Neuronal stem cell (in vitro differentiated cells): ENCODE measurements at regions not wholly inside any gene's neighbourhood (a gene's known extent, or its start where the extent isn't known, plus 50 kb on each side); places are given as distances from the start of the nearest gene placed in this dataset.

ENCODE experiments used
- DNase-seq: peaks from one replicate; pipeline ENCODE4 v3.0.0-alpha.2; 2013; ENCODE audit warnings: low spot score
- H2AFZ ChIP-seq: one replicate; pipeline ENCODE4 v1.6.1; 2013; ENCODE audit warnings: mild to moderate bottlenecking, low read length, inconsistent platforms
- H2AK5ac ChIP-seq: 2 replicates; pipeline ENCODE4 v1.6.1; 2013; ENCODE audit warnings: low read depth, mild to moderate bottlenecking, inconsistent platforms, low read length, moderate library complexity, mixed read lengths
- H2BK120ac ChIP-seq: 2 replicates; pipeline ENCODE4 v1.6.1; 2013; ENCODE audit warnings: low read depth, mild to moderate bottlenecking, inconsistent platforms, low read length, moderate library complexity, mixed read lengths
- H2BK12ac ChIP-seq: one replicate; pipeline ENCODE4 v1.6.1; 2013; ENCODE audit warnings: low read length, inconsistent platforms
- H2BK15ac ChIP-seq: 2 replicates; pipeline ENCODE4 v1.6.1; 2013; ENCODE audit warnings: mild to moderate bottlenecking, low read length, inconsistent platforms, mixed read lengths
- H2BK5ac ChIP-seq: one replicate; pipeline ENCODE4 v1.6.1; 2013; ENCODE audit warnings: inconsistent platforms, mild to moderate bottlenecking, low read length, moderate library complexity
- H3K14ac ChIP-seq: one replicate; pipeline ENCODE4 v1.6.1; 2013; ENCODE audit warnings: low read length, inconsistent platforms
- H3K18ac ChIP-seq: 2 replicates; pipeline ENCODE4 v1.6.1; 2013; ENCODE audit warnings: low read length, inconsistent platforms
- H3K23ac ChIP-seq: 2 replicates; pipeline ENCODE4 v1.6.1; 2013; ENCODE audit warnings: low read depth, mild to moderate bottlenecking, mixed read lengths, low read length, inconsistent platforms; ENCODE audit not compliant: poor library complexity
- H3K27ac ChIP-seq: replicated peaks from 3 replicates; pipeline ENCODE4 v1.5.1; 2013; ENCODE audit warnings: low read length, inconsistent platforms
- H3K27me3 ChIP-seq, 3 experiments: 2 replicates each; pipeline ENCODE4 v1.6.1; 2013; ENCODE audit warnings: low read length in 3 of 3, mild to moderate bottlenecking in 2 of 3, inconsistent platforms in 1 of 3, low read depth in 1 of 3, mixed read lengths in 1 of 3, moderate library complexity in 1 of 3; ENCODE audit not compliant: control insufficient read depth in 3 of 3, insufficient read depth in 3 of 3
- H3K36me3 ChIP-seq, 2 donors: replicated peaks in 1 of 2; 2 replicates each; pipeline ENCODE4 v1.6.1; 2013; ENCODE audit warnings: low read length in 2 of 2; ENCODE audit not compliant: control insufficient read depth in 2 of 2, insufficient read depth in 2 of 2
- H3K4ac ChIP-seq: 2 replicates; pipeline ENCODE4 v1.6.1; 2013; ENCODE audit warnings: inconsistent platforms, mild to moderate bottlenecking, low read length, moderate library complexity
- H3K4me1 ChIP-seq, 2 donors: 1 replicate in 1 of 2; 2 replicates in 1 of 2; pipeline ENCODE4 v1.6.1; 2013; ENCODE audit warnings: low read length in 2 of 2, low read depth in 1 of 2; ENCODE audit not compliant: control insufficient read depth in 2 of 2, insufficient read depth in 1 of 2
- H3K4me2 ChIP-seq: one replicate; pipeline ENCODE4 v1.6.1; 2013; ENCODE audit warnings: mild to moderate bottlenecking, low read length, inconsistent platforms; ENCODE audit not compliant: insufficient read depth, poor library complexity, severe bottlenecking
- H3K4me3 ChIP-seq, 2 donors: 2 replicates each; pipeline ENCODE4 v1.5.1; 2013; ENCODE audit warnings: low read length in 2 of 2, mild to moderate bottlenecking in 2 of 2, inconsistent platforms in 1 of 2, moderate library complexity in 1 of 2
- H3K79me1 ChIP-seq: one replicate; pipeline ENCODE4 v1.6.1; 2013; ENCODE audit warnings: low read depth, mild to moderate bottlenecking, inconsistent platforms, low read length, moderate library complexity
- H3K9ac ChIP-seq: one replicate; pipeline ENCODE4 v1.6.1; 2013; ENCODE audit warnings: mild to moderate bottlenecking, low read depth, low read length, inconsistent platforms; ENCODE audit not compliant: poor library complexity
- H3K9me3 ChIP-seq, 2 donors: replicated peaks in 1 of 2; 2 replicates each; pipeline versions ENCODE3 to v1.6.1; 2013; ENCODE audit warnings: low read length in 2 of 2, mild to moderate bottlenecking in 2 of 2, inconsistent platforms in 1 of 2, low read depth in 1 of 2, mixed read lengths in 1 of 2, moderate library complexity in 1 of 2; ENCODE audit not compliant: control insufficient read depth in 2 of 2, insufficient read depth in 1 of 2
- H4K8ac ChIP-seq: one replicate; pipeline ENCODE4 v1.6.1; 2013; ENCODE audit warnings: low read depth, mild to moderate bottlenecking, inconsistent platforms, low read length, moderate library complexity
- H4K91ac ChIP-seq: one replicate; pipeline ENCODE4 v1.6.1; 2013; ENCODE audit warnings: low read length, low read depth, mild to moderate bottlenecking, inconsistent platforms; ENCODE audit not compliant: poor library complexity
- WGBS, 2 donors: extraction: QIAGEN DNeasy Blood & Tissue Kit; methylation state at CpG; one replicate each; pipeline ENCODE4 v1.1.7; 2013; ENCODE audit warnings: missing lambda C conversion rate in 2 of 2, mixed read lengths in 1 of 2; ENCODE audit not compliant: insufficient read length in 2 of 2, insufficient replicate concordance in 1 of 2; ENCODE audit errors: extremely low coverage in 2 of 2; 5-methylcytosine and 5-hydroxymethylcytosine counted together

- Histone ChIP-seq H3K79me1 (no peaks in the 10 kb centered on the region), H3K4me3 (no peak overlapping the region), H4K8ac (no peak overlapping the region), H2BK5ac (no peak overlapping the region), H3K9ac (no peak overlapping the region), H2BK12ac (no peak overlapping the region), H3K36me3 (no peaks in the 10 kb centered on the region), H2AFZ (no peak overlapping the region), H2BK15ac (peak overlapping the region; percentile 44), H2AK5ac (peak overlapping the region; percentile 40), H3K4me1 (peaks cover 0 to 27% of the 10 kb centered on the region in 2 donors), H3K27me3 (no peaks in the 10 kb centered on the region), H3K14ac (no peak overlapping the region), H3K4me2 (no peak overlapping the region), H4K91ac (no peak overlapping the region), H3K27ac (no peak overlapping the region), H3K23ac (no peak overlapping the region), H2BK120ac (no peak overlapping the region), H3K4ac (no peak overlapping the region), H3K18ac (peak overlapping the region; percentile 22), H3K9me3 (no peaks in the 10 kb centered on the region)
- no CpG with 5 or more reads among the region's 9 CpGs for WGBS, 2 donors
- DNase-seq: no peak
Measured at GRCh38 chr2:15806801-15807417, 133.4 kb upstream of the MYCN start.

- no peak for DNase-seq
- Histone ChIP-seq H3K4ac (no peak overlapping the region), H2BK15ac (no peak overlapping the region), H2BK5ac (no peak overlapping the region), H3K23ac (no peak overlapping the region), H2BK12ac (no peak overlapping the region), H3K27ac (no peak overlapping the region), H4K91ac (no peak overlapping the region), H3K36me3 (no peaks in the 10 kb centered on the region), H3K9ac (no peak overlapping the region), H4K8ac (no peak overlapping the region), H3K27me3 (no peaks in the 10 kb centered on the region), H3K79me1 (no peaks in the 10 kb centered on the region), H2AK5ac (no peak overlapping the region), H3K4me3 (no peak overlapping the region), H3K14ac (no peak overlapping the region), H2BK120ac (no peak overlapping the region), H3K4me2 (no peak overlapping the region), H3K4me1 (peaks cover 0 to 30% of the 10 kb centered on the region in 2 donors), H3K18ac (no peak overlapping the region), H3K9me3 (no peaks in the 10 kb centered on the region), H2AFZ (no peak overlapping the region)
- WGBS, 2 donors: no CpG with 5 or more reads among the region's 18 CpGs
Measured at GRCh38 chr2:15807418-15808203, 132.7 kb upstream of the MYCN start.

- DNase-seq: no peak
- H3K4me2 ChIP-seq: no peak overlapping the region
- no peak overlapping the region for H2AFZ ChIP-seq
- H3K36me3 ChIP-seq: no peaks in the 10 kb centered on the region
- no peak overlapping the region for H2BK15ac ChIP-seq
- H4K8ac ChIP-seq: no peak overlapping the region
- H3K9ac ChIP-seq: no peak overlapping the region
- no peak overlapping the region for H3K4ac ChIP-seq
- no peak overlapping the region for H2BK12ac ChIP-seq
- H2BK5ac ChIP-seq: no peak overlapping the region
- H3K27ac ChIP-seq: no peak overlapping the region
- H3K79me1 ChIP-seq: no peaks in the 10 kb centered on the region
- peaks cover 0 to 30% of the 10 kb centered on the region in 2 donors for H3K4me1 ChIP-seq
- no peak overlapping the region for H2AK5ac ChIP-seq
- no peak overlapping the region for H2BK120ac ChIP-seq
- H3K14ac ChIP-seq: no peak overlapping the region
- no CpG with 5 or more reads among the region's 28 CpGs for WGBS, 2 donors
- no peak overlapping the region for H3K23ac ChIP-seq
- no peaks in the 10 kb centered on the region for H3K27me3 ChIP-seq
- H3K9me3 ChIP-seq: no peaks in the 10 kb centered on the region
- no peak overlapping the region for H3K4me3 ChIP-seq
- H3K18ac ChIP-seq: peak overlapping the region; percentile 46
- no peak overlapping the region for H4K91ac ChIP-seq
Measured at GRCh38 chr2:15808204-15808910, 132.0 kb upstream of the MYCN start.

- Histone ChIP-seq H3K23ac (no peak overlapping the region), H2BK12ac (no peak overlapping the region), H4K91ac (no peak overlapping the region), H3K4me1 (peaks cover 2 to 33% of the 10 kb centered on the region in 2 donors), H3K18ac (no peak overlapping the region), H3K4me2 (no peak overlapping the region), H2BK120ac (no peak overlapping the region), H3K4me3 (no peak overlapping the region), H3K27ac (peak overlapping the region; percentile 74), H3K9ac (no peak overlapping the region), H3K27me3 (no peaks in the 10 kb centered on the region), H3K79me1 (no peaks in the 10 kb centered on the region), H4K8ac (no peak overlapping the region), H2AK5ac (no peak overlapping the region), H3K4ac (no peak overlapping the region), H2BK5ac (no peak overlapping the region), H3K14ac (no peak overlapping the region), H2AFZ (no peak overlapping the region), H2BK15ac (no peak overlapping the region), H3K36me3 (no peaks in the 10 kb centered on the region), H3K9me3 (no peaks in the 10 kb centered on the region)
- DNase-seq: no peak
- WGBS, 2 donors: no CpG with 5 or more reads among the region's 8 CpGs
Measured at GRCh38 chr2:15808944-15809343, 131.4 kb upstream of the MYCN start.
